ENCODE measurements at regions not wholly inside any gene's neighbourhood (a gene's known extent, or its start where the extent isn't known, plus 50 kb on each side); places are given as distances from the start of the nearest gene placed in this dataset.

- TF ChIP-seq CTCF (IDR thresholded peaks at IDR 0.05): no peak
- TF ChIP-seq POLR2A (IDR thresholded peaks at IDR 0.05): no peak
These were observed 376.7 kb upstream of the SMIM31 start for GRCh38 chr4:164377277-164377676.
